HEK293 (cell line): ENCODE measurements at regions not wholly inside any gene's neighbourhood (a gene's known extent, or its start where the extent isn't known, plus 50 kb on each side); places are given as distances from the start of the nearest gene placed in this dataset.

Experiments used
- CTCF ChIA-PET: fragments of 350-600 bp; formaldehyde crosslinking; extraction: SDS; loops from one replicate; lab custom pipeline; 2021; ENCODE audit warnings: antibody characterized with exemption; lab: Yijun Ruan, JAX
- POLR2A ChIA-PET: fragments of 300-600 bp; formaldehyde crosslinking; extraction: SDS; loops from one replicate; lab custom pipeline; 2020; ENCODE audit warnings: antibody characterized with exemption, inconsistent platforms; lab: Yijun Ruan, JAX
- H3K27ac ChIP-seq: fragments of 200-500 bp; sonication (Bioruptor generic); 2 replicates; pipeline ENCODE4 v1.5.1; 2014; ENCODE audit warnings: low read depth, low read length, control low read depth, inconsistent platforms; ENCODE audit errors: extremely low read depth
- H3K36me3 ChIP-seq, 2 experiments: fragments of 200-500 bp in 1 of 2; sonication (Bioruptor generic) in 1 of 2; 1 replicate in 1 of 2; 2 replicates in 1 of 2; pipeline ENCODE4 v1.5.1; 2014 to 2017; ENCODE audit warnings: inconsistent platforms in 2 of 2, low read length in 2 of 2; ENCODE audit not compliant: control insufficient read depth in 2 of 2, insufficient read depth in 1 of 2
- H3K4me1 ChIP-seq: fragments of 200-500 bp; sonication (Bioruptor generic); 2 replicates; pipeline ENCODE4 v1.5.1; 2014; ENCODE audit warnings: mild to moderate bottlenecking, low read length, inconsistent platforms; ENCODE audit not compliant: control insufficient read depth, insufficient read depth
- H3K4me3 ChIP-seq: 2 replicates; pipeline ENCODE4 v1.5.1; 2011; ENCODE audit warnings: low read depth, mild to moderate bottlenecking, control low read depth, low read length, moderate library complexity
- H3K9me3 ChIP-seq: fragments of 200-500 bp; sonication (Bioruptor generic); 2 replicates; pipeline ENCODE4 v1.5.1; 2014; ENCODE audit warnings: low read depth, low read length, inconsistent platforms; ENCODE audit not compliant: control insufficient read depth, insufficient read depth
- EGR2 ChIP-seq: fragments of 450-650 bp; formaldehyde crosslinking; IDR thresholded peaks from 2 replicates; pipeline ENCODE4 v1.5.1; 2016; ENCODE audit warnings: low read depth, missing biosample characterization, missing genetic modification characterization
- IKZF3 ChIP-seq: fragments of 450-650 bp; IDR thresholded peaks from 2 replicates; pipeline ENCODE4 v1.5.0; 2018; ENCODE audit warnings: missing biosample characterization, mild to moderate bottlenecking, missing genetic modification characterization, moderate library complexity
- KLF17 ChIP-seq: fragments of 450-650 bp; formaldehyde crosslinking; IDR thresholded peaks from 2 replicates; pipeline ENCODE4 v1.5.1; 2016; ENCODE audit warnings: missing biosample characterization, missing genetic modification characterization
- SALL2 ChIP-seq: fragments of 450-650 bp; formaldehyde crosslinking; IDR thresholded peaks from 2 replicates; pipeline ENCODE4 v1.5.0; 2017; ENCODE audit warnings: missing biosample characterization, mild to moderate bottlenecking, missing genetic modification characterization, borderline replicate concordance
- ZBTB49 ChIP-seq: fragments of 450-650 bp; formaldehyde crosslinking; IDR thresholded peaks from 2 replicates; pipeline ENCODE4 v1.5.1; 2016; ENCODE audit warnings: missing biosample characterization, missing genetic modification characterization, low read depth
- ZBTB8A ChIP-seq: fragments of 450-650 bp; formaldehyde crosslinking; IDR thresholded peaks from 2 replicates; pipeline ENCODE4 v1.5.1; 2016; ENCODE audit warnings: missing biosample characterization, missing genetic modification characterization
- ZNF140 ChIP-seq: fragments of 450-650 bp; formaldehyde crosslinking; IDR thresholded peaks from 2 replicates; pipeline ENCODE4 v1.5.1; 2016; ENCODE audit warnings: missing biosample characterization, missing genetic modification characterization
- ZNF211 ChIP-seq: fragments of 450-650 bp; formaldehyde crosslinking; IDR thresholded peaks from 2 replicates; pipeline ENCODE4 v1.5.1; 2016; ENCODE audit warnings: low read depth, missing biosample characterization, missing genetic modification characterization
- ZNF426 ChIP-seq: fragments of 450-650 bp; formaldehyde crosslinking; IDR thresholded peaks from 2 replicates; pipeline ENCODE4 v1.5.1; 2017; ENCODE audit warnings: missing biosample characterization, missing genetic modification characterization, mild to moderate bottlenecking, inconsistent platforms, moderate library complexity
- ZNF449 ChIP-seq: fragments of 450-650 bp; formaldehyde crosslinking; IDR thresholded peaks from 2 replicates; pipeline ENCODE4 v1.5.1; 2017; ENCODE audit warnings: missing biosample characterization, mild to moderate bottlenecking, missing genetic modification characterization, moderate library complexity
- ZNF660 ChIP-seq: fragments of 450-650 bp; IDR thresholded peaks from 2 replicates; pipeline ENCODE4 v1.5.1; 2018; ENCODE audit warnings: missing biosample characterization, mild to moderate bottlenecking, missing genetic modification characterization

GRCh38 chr6:27136978-27137814 is 110.3 kb upstream of the PRSS16 start:
- H3K4me3 ChIP-seq, result no peak overlapping the region
- no peaks in the 10 kb centered on the region for H3K4me1 ChIP-seq
- H3K36me3 ChIP-seq, result no peaks in the 10 kb centered on the region
- TF ChIP-seq EGR2 (no peak), IKZF3 (0 out of 2 replicates have a peak, but pooled peaks have one; percentile 30), ZNF449 (tag by site-specific recombination) (no peak)
- H3K27ac ChIP-seq, result no peak overlapping the region
- POLR2A ChIA-PET, result interaction anchor here (0.8 to 1.5 kb wide), 2 partner anchors 10 kb away, joined by 5 read pairs; a partner anchor contains a TSS
- H3K9me3 ChIP-seq, result no peaks in the 10 kb centered on the region
- CTCF ChIA-PET, result no interaction called here

GRCh38 chr6:27138406-27138805 is 109.1 kb upstream of the PRSS16 start:
- TF ChIP-seq ZBTB8A (tag by site-specific recombination) (no peak), ZNF140 (no peak), ZBTB49 (tag by site-specific recombination) (no peak), ZNF211 (tag by site-specific recombination) (no peak), ZNF426 (tag by site-specific recombination) (no peak)
- TF ChIP-seq, all 188 proteins: peak for 0
- H3K36me3 ChIP-seq, result no peaks in the 10 kb centered on the region; a peak in 1 of 3 replicates
- H3K9me3 ChIP-seq, result no peaks in the 10 kb centered on the region
- CTCF ChIA-PET, result interaction anchor here (0.6 kb wide), 1 partner anchor 17 kb away, joined by 3 read pairs; no protein-coding TSS in a partner anchor
- POLR2A ChIA-PET, result interaction anchor here (1.5 kb wide), 1 partner anchor 9 kb away, joined by 5 read pairs; a partner anchor contains a TSS
- no peak overlapping the region for H3K4me3 ChIP-seq
- H3K27ac ChIP-seq, result no peak overlapping the region
- no peaks in the 10 kb centered on the region for H3K4me1 ChIP-seq

- H3K4me1 ChIP-seq, result no peaks in the 10 kb centered on the region
- H3K36me3 ChIP-seq, result no peaks in the 10 kb centered on the region; a peak in 1 of 3 replicates
- no peaks in the 10 kb centered on the region for H3K9me3 ChIP-seq
- POLR2A ChIA-PET, result interaction anchor here (1.5 kb wide), 1 partner anchor 8 kb away, joined by 5 read pairs; a partner anchor contains a TSS
- H3K4me3 ChIP-seq, result no peak overlapping the region; the same call in 1 of the 2 replicates
- TF ChIP-seq KLF17, result no peak
- TF ChIP-seq ZNF660 (tag by site-specific recombination), result no peak
- TF ChIP-seq SALL2 (tag by site-specific recombination), result no peak
- CTCF ChIA-PET, result interaction anchor here (0.6 kb wide), 1 partner anchor 18 kb away, joined by 3 read pairs; no protein-coding TSS in a partner anchor
- H3K27ac ChIP-seq, result no peak overlapping the region
Observed at GRCh38 chr6:27138837-27139755, 108.4 kb upstream of the PRSS16 start.
